OCI-LY3 (cell line): ENCODE measurements at regions not wholly inside any gene's neighbourhood (a gene's known extent, or its start where the extent isn't known, plus 50 kb on each side); places are given as distances from the start of the nearest gene placed in this dataset.

Experiments used
- H2AFZ ChIP-seq: fragments of 200-600, 300-600 bp; shearing (Covaris generic); 2 replicates; pipeline ENCODE4 v1.6.0; 2014; ENCODE audit warnings: antibody characterized with exemption, low read depth, low read length
- H3K27ac ChIP-seq: fragments of 200-600, 300-600 bp; sonication (generic); 2 replicates; pipeline ENCODE4 v1.5.1; 2014; ENCODE audit warnings: mild to moderate bottlenecking, low read length, moderate library complexity, mixed read lengths
- H3K27me3 ChIP-seq: fragments of 200-600, 300-600 bp; sonication (generic); 2 replicates; pipeline ENCODE4 v1.6.1; 2014; ENCODE audit warnings: low read depth, low read length, mixed read lengths
- H3K36me3 ChIP-seq: fragments of 200-600, 300-600 bp; sonication (generic); replicated peaks from 2 replicates; pipeline ENCODE3; 2014; ENCODE audit warnings: low read depth, low read length, mixed read lengths
- H3K4me1 ChIP-seq: fragments of 300-600, 200-600 bp; sonication (generic); 2 replicates; pipeline ENCODE4 v1.6.1; 2014; ENCODE audit warnings: low read length, mixed read lengths
- H3K4me2 ChIP-seq: fragments of 200-600, 300-600 bp; sonication (generic); 2 replicates; pipeline ENCODE4 v1.6.1; 2014; ENCODE audit warnings: low read length, mixed read lengths
- H3K4me3 ChIP-seq: fragments of 300-600, 200-600 bp; sonication (generic); 2 replicates; pipeline ENCODE4 v1.5.1; 2014; ENCODE audit warnings: antibody characterized with exemption, mild to moderate bottlenecking, low read length, moderate library complexity
- H3K79me2 ChIP-seq: fragments of 300-600, 200-600 bp; shearing (Covaris generic); 2 replicates; pipeline ENCODE4 v1.6.1; 2014; ENCODE audit warnings: mild to moderate bottlenecking, low read length, mixed read lengths
- H3K9ac ChIP-seq: fragments of 300-600, 200-600 bp; shearing (Covaris generic); 2 replicates; pipeline ENCODE4 v1.6.0; 2014; ENCODE audit warnings: mild to moderate bottlenecking, low read length, moderate library complexity
- H3K9me3 ChIP-seq: fragments of 200-600, 300-600 bp; shearing (Covaris generic); 2 replicates; pipeline ENCODE4 v1.6.1; 2014; ENCODE audit warnings: low read length, mixed read lengths; ENCODE audit not compliant: insufficient read depth
- H4K20me1 ChIP-seq: fragments of 200-600, 300-600 bp; sonication (generic); 2 replicates; pipeline ENCODE4 v1.6.1; 2016; ENCODE audit warnings: low read length, mixed read lengths; ENCODE audit not compliant: insufficient read depth
- EZH2phosphoT487 ChIP-seq: fragments of 200-600 bp; shearing (Covaris generic); IDR thresholded peaks from 2 replicates; pipeline ENCODE4 v1.6.1; 2018; ENCODE audit warnings: antibody characterized with exemption, mixed run types, low read depth
- TF ChIP-seq, protein P1 (sequence below): fragments of 200-600, 300-600 bp; sonication (generic); IDR thresholded peaks from 2 replicates; pipeline ENCODE4 v1.5.1; 2014; ENCODE audit warnings: antibody characterized with exemption, low read length, low read depth

GRCh38 chr12:92208613-92209121 lies 63.0 kb upstream of the BTG1 start:
- Histone ChIP-seq H3K4me1 (peaks cover 10% of the 10 kb centered on the region), H4K20me1 (no peaks in the 10 kb centered on the region), H3K79me2 (no peaks in the 10 kb centered on the region), H3K9me3 (no peaks in the 10 kb centered on the region), H2AFZ (peak overlapping the region; percentile 79), H3K36me3 (no peaks in the 10 kb centered on the region), H3K27ac (no peak overlapping the region), H3K9ac (peak overlapping the region; percentile 43; the same call in 1 of the 2 replicates), H3K4me2 (peak overlapping the region; percentile 72), H3K4me3 (peak overlapping the region; percentile 75), H3K27me3 (no peaks in the 10 kb centered on the region)
- TF ChIP-seq, protein P1, sequence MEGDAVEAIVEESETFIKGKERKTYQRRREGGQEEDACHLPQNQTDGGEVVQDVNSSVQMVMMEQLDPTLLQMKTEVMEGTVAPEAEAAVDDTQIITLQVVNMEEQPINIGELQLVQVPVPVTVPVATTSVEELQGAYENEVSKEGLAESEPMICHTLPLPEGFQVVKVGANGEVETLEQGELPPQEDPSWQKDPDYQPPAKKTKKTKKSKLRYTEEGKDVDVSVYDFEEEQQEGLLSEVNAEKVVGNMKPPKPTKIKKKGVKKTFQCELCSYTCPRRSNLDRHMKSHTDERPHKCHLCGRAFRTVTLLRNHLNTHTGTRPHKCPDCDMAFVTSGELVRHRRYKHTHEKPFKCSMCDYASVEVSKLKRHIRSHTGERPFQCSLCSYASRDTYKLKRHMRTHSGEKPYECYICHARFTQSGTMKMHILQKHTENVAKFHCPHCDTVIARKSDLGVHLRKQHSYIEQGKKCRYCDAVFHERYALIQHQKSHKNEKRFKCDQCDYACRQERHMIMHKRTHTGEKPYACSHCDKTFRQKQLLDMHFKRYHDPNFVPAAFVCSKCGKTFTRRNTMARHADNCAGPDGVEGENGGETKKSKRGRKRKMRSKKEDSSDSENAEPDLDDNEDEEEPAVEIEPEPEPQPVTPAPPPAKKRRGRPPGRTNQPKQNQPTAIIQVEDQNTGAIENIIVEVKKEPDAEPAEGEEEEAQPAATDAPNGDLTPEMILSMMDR: no peak
- TF ChIP-seq EZH2phosphoT487: no peak

DNA sequence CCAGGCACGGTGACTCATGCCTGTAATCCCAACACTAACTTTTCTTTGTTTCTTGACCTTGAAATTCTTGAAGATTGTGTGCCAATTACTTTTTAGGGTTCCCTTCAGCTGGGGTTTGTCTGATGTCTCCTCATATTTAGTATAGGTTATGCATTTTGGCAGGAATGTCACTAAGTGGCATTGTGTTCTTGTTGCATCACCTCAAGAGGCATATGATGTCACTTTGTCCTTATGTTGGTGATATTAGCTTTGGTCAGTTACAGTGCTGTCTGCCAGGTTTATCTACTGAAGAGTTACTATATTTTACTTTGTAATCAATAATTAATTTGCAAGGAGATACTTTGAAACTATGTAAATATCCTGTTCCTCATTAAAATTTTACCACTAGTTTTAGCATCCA lies 61.0 kb upstream of the BTG1 start:
- Histone ChIP-seq H3K36me3 (no peaks in the 10 kb centered on the region), H3K79me2 (no peaks in the 10 kb centered on the region), H3K9ac (no peak overlapping the region), H3K4me3 (no peak overlapping the region), H3K27ac (no peak overlapping the region), H3K4me2 (no peak overlapping the region), H3K4me1 (peaks cover 10% of the 10 kb centered on the region), H4K20me1 (no peaks in the 10 kb centered on the region), H3K9me3 (no peaks in the 10 kb centered on the region), H3K27me3 (no peaks in the 10 kb centered on the region), H2AFZ (no peak overlapping the region)
- TF ChIP-seq, protein P1: no peak
- TF ChIP-seq EZH2phosphoT487: no peak

DNA sequence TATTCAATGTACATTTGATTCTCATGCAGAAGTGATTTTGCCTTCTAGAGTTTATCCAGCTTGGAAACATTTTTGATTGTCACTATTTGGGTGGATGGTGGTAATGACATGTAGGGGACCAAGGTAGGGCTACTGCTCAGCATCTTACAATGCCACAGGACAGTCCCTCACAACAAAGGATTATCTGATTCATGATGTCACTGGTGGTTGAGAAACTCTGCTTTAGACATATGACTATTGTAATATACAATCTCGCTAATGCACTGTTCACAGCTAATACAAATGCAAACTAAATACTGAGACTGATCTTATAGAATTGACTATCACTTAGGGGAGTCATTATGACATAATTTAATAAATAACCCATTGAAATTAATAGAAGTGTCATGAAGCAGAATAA lies 60.4 kb upstream of the BTG1 start:
- Histone ChIP-seq H3K27me3 (no peaks in the 10 kb centered on the region), H2AFZ (no peak overlapping the region), H3K36me3 (no peaks in the 10 kb centered on the region), H3K4me3 (no peak overlapping the region), H4K20me1 (no peaks in the 10 kb centered on the region), H3K9ac (no peak overlapping the region), H3K79me2 (no peaks in the 10 kb centered on the region), H3K4me1 (peaks cover 10% of the 10 kb centered on the region), H3K4me2 (no peak overlapping the region), H3K27ac (no peak overlapping the region), H3K9me3 (no peaks in the 10 kb centered on the region)
- TF ChIP-seq, protein P1: no peak
- TF ChIP-seq EZH2phosphoT487: no peak

DNA sequence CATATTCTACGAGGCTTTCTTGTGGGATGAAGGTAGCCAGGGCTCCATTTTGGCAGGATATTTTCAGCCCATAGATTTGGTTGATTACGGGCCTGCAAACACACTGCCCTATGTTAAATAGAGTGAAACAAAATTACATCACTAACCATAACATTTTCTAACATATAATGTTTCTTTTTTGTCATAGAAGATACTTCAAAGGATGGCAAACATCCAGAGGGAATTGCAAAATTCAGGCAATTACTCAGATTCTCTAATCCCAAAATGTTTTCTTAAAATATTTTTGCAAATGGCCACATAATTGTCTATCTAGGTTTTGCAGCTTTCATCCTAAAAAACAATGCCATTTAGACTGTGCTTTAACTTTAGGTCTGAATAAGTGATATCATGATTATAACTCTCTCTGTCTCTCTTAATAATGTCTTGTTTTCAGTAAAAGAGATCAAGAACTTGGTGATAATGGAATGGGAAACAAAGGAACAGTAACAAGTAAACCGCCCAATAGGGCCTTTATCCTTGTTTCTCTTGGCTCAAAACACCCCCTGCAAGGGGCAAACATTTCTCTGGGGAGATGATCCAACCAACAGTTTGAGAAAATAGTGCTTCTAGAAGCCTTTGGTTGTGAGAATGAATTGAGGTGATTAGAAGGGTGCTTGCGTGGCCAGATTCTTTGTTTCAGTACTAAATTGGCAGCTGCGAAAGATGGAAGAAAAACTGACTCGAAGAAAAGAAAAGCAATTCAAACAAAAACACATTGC lies 54.4 kb upstream of the BTG1 start:
- no peaks in the 10 kb centered on the region for H3K79me2 ChIP-seq
- H3K27ac ChIP-seq: no peak overlapping the region
- H2AFZ ChIP-seq: no peak overlapping the region
- H4K20me1 ChIP-seq: no peaks in the 10 kb centered on the region
- no peak overlapping the region for H3K4me2 ChIP-seq
- H3K4me1 ChIP-seq: no peaks in the 10 kb centered on the region
- no peak overlapping the region for H3K9ac ChIP-seq
- H3K9me3 ChIP-seq: 0 out of 2 replicates have a peak, but pooled peaks cover 7% of the 10 kb centered on the region
- TF ChIP-seq, protein P1: no peak
- H3K4me3 ChIP-seq: no peak overlapping the region
- no peaks in the 10 kb centered on the region for H3K27me3 ChIP-seq
- peaks cover 3% of the 10 kb centered on the region for H3K36me3 ChIP-seq
